Ascending aorta (tissue), 2 donors: ENCODE measurements at regions not wholly inside any gene's neighbourhood (a gene's known extent, or its start where the extent isn't known, plus 50 kb on each side); places are given as distances from the start of the nearest gene placed in this dataset.

Experiments used
- DNase-seq, 2 donors: peaks; one replicate each; pipeline ENCODE4 v3.0.0-alpha.2; 2019; ENCODE audit warnings: low spot score in 2 of 2
- H3K27ac ChIP-seq, 2 donors: fragments of 200-600 bp; sonication (generic); one replicate each; pipeline ENCODE4 v1.5.1; 2016 to 2017; ENCODE audit warnings: mild to moderate bottlenecking in 1 of 2
- H3K27me3 ChIP-seq: fragments of 200-600 bp; sonication (generic); one replicate; pipeline ENCODE4 v1.5.1; 2017
- H3K36me3 ChIP-seq, 2 donors: fragments of 200-600 bp; sonication (generic); one replicate each; pipeline ENCODE4 v1.5.1; 2016
- H3K4me1 ChIP-seq, 2 donors: fragments of 200-600 bp; sonication (generic); one replicate each; pipeline ENCODE4 v1.5.1; 2016 to 2017; ENCODE audit warnings: mild to moderate bottlenecking in 1 of 2
- H3K4me3 ChIP-seq, 2 donors: fragments of 200-600 bp; sonication (generic); one replicate each; pipeline ENCODE4 v1.5.1; 2016 to 2017; ENCODE audit warnings: mild to moderate bottlenecking in 1 of 2
- H3K9me3 ChIP-seq, 2 donors: fragments of 200-600 bp; sonication (generic); one replicate each; pipeline ENCODE4 v1.5.1; 2016
- intact Hi-C: fragments of 100-400 bp; cut with DNase I; formaldehyde crosslinking; loops from one replicate; pipeline ENCODE4 v1.15.1; 2023
- TF ChIP-seq, protein P1 (sequence below), 3 experiments: fragments of 200-600 bp in 2 of 3; fragments of 450-650 bp in 1 of 3; sonication (generic) in 2 of 3; IDR thresholded peaks; one replicate each; pipeline ENCODE4 v1.5.1; 2016 to 2019; ENCODE audit warnings: antibody characterized with exemption in 3 of 3, mild to moderate bottlenecking in 1 of 3, moderate library complexity in 1 of 3

DNA sequence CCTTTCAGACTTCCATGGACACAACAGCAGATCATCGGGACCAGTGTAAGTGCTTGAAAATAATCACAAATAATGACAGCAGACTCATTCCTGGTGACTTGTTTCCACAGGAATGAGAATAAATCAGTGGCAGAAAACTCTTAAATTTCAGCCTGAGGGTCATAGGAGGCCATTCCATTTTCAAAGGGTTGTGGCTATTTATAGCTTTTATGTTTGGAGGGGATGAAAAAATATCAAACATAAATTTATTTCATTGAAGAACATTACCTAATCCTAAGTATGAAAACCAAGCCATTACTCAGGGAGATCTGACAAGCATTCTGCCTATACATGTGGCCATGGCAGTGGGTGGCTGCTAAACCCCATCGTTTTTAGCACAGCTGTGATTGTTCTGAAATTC is 173.6 kb upstream of the CNR1 start:
- TF ChIP-seq, protein P1, sequence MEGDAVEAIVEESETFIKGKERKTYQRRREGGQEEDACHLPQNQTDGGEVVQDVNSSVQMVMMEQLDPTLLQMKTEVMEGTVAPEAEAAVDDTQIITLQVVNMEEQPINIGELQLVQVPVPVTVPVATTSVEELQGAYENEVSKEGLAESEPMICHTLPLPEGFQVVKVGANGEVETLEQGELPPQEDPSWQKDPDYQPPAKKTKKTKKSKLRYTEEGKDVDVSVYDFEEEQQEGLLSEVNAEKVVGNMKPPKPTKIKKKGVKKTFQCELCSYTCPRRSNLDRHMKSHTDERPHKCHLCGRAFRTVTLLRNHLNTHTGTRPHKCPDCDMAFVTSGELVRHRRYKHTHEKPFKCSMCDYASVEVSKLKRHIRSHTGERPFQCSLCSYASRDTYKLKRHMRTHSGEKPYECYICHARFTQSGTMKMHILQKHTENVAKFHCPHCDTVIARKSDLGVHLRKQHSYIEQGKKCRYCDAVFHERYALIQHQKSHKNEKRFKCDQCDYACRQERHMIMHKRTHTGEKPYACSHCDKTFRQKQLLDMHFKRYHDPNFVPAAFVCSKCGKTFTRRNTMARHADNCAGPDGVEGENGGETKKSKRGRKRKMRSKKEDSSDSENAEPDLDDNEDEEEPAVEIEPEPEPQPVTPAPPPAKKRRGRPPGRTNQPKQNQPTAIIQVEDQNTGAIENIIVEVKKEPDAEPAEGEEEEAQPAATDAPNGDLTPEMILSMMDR (IDR thresholded peaks at IDR 0.05) = no peak
- DNase-seq = no peak
- H3K27ac ChIP-seq = no peak overlapping the region
- no peak overlapping the region for H3K4me3 ChIP-seq
- no peaks in the 10 kb centered on the region for H3K36me3 ChIP-seq
- H3K4me1 ChIP-seq = no peaks in the 10 kb centered on the region
- no peaks in the 10 kb centered on the region for H3K9me3 ChIP-seq
- intact Hi-C loops = no loop called here
- H3K27me3 ChIP-seq = no peaks in the 10 kb centered on the region

DNA sequence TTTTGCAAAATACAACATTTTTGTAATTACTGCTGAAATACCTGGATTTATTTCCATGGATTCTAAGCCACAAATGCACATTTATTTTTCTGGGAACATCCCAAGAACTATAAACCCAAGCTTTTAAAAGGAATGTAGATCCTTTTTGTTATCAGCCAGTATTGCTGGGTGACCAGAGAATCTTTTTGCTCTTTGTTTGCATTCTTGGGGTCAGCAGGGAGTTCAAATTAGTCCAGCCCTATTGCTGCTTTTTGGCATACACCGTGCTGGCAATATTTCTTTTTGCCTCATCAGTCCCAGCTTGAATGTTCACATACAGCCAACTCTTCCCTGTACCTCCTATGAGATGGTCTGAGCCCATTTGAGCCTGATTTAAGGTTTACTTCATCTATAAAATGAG is 155.2 kb upstream of the CNR1 start:
- H3K27ac ChIP-seq = no peak overlapping the region
- no peak for DNase-seq
- H3K4me1 ChIP-seq = no peaks in the 10 kb centered on the region
- no peaks in the 10 kb centered on the region for H3K9me3 ChIP-seq
- no peaks in the 10 kb centered on the region for H3K27me3 ChIP-seq
- H3K4me3 ChIP-seq = no peak overlapping the region
- no peaks in the 10 kb centered on the region for H3K36me3 ChIP-seq
- TF ChIP-seq, protein P1 (IDR thresholded peaks at IDR 0.05) = no peak
- intact Hi-C loops = no loop called here

DNA sequence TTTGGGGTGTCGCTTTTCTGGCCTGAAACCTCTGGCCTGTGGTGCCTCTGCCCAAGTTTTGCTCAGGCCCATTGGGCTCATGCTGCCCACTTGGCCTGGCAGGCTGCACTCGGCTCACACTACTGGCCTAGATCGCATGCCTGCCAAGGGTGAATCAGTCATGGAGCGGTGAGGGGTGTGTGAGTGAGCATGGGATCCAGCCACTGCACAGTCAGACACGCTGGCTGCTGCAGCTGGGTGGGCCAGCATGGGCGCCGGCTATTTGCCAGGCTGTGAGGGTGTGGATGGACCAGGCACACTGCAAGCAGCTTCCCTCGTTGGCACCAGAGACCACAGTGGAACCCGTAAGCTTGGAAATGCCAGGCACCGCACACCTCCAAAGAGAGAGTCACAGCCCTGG is 145.4 kb upstream of the CNR1 start:
- intact Hi-C loops = no loop called here
- Histone ChIP-seq H3K9me3 (peaks cover 0 to 3% of the 10 kb centered on the region in 2 donors), H3K27me3 (no peaks in the 10 kb centered on the region), H3K4me3 (no peak overlapping the region), H3K27ac (no peak overlapping the region), H3K4me1 (no peaks in the 10 kb centered on the region), H3K36me3 (no peaks in the 10 kb centered on the region)
- TF ChIP-seq, protein P1 (IDR thresholded peaks at IDR 0.05) = no peak
- no peak for DNase-seq

DNA sequence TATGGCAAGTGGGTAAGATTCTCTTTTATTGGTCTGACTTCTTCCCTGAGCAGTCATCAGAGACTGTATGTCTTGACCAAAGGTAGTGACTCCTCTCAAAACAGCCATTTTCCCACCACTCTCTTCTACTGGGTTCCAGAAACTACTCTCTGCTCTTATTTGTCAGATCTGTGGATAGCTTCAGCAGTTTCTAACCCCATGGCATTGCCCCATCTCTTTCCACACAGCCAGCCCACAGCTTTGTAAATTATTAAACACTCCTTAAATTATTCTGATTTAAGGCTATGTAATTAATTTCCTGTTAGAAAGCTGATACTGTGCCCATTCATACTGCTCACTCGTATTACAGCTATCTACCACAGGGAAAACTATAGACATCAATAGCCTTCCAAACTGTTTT is 138.4 kb upstream of the CNR1 start:
- intact Hi-C loops = no loop called here
- TF ChIP-seq, protein P1 (IDR thresholded peaks at IDR 0.05) = no peak

DNA sequence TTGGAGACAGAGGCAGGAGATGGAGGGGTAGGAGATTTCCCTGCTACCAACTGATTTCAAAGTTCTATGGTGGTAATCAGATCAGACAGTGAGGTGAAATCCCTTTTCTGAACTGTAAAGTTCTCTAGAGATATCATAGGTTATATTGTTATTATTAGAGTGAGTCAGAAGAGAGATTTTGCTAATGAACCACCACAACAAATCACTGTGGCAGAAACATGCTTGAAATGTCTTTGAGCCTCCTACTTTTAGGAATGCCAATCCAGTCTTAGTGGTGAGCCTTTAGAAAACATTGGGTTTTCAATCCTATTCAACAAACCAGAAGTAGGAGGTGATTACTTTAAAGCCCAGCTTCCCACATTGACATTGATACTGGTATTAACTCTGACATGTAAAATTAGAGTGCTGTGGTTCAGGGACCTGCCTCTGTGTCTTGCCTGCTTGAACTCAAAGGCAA is 136.7 kb upstream of the CNR1 start:
- peaks cover 0 to 3% of the 10 kb centered on the region in 2 donors for H3K9me3 ChIP-seq
- no peaks in the 10 kb centered on the region for H3K27me3 ChIP-seq
- DNase-seq = no peak
- H3K4me3 ChIP-seq = no peak overlapping the region
- intact Hi-C loops = no loop called here
- no peak overlapping the region for H3K27ac ChIP-seq
- no peaks in the 10 kb centered on the region for H3K36me3 ChIP-seq
- no peaks in the 10 kb centered on the region for H3K4me1 ChIP-seq
- TF ChIP-seq, protein P1 (IDR thresholded peaks at IDR 0.05) = no peak

More for the DNA sequence above, 138.4 kb upstream of the CNR1 start:
- Histone ChIP-seq H3K9me3 (peaks cover 0 to 3% of the 10 kb centered on the region in 2 donors), H3K27me3 (no peaks in the 10 kb centered on the region), H3K4me1 (no peaks in the 10 kb centered on the region), H3K27ac (no peak overlapping the region), H3K36me3 (no peaks in the 10 kb centered on the region), H3K4me3 (no peak overlapping the region)
- no peak for DNase-seq
